ENCODE measurements at regions not wholly inside any gene's neighbourhood (a gene's known extent, or its start where the extent isn't known, plus 50 kb on each side); places are given as distances from the start of the nearest gene placed in this dataset.

- no peak for TF ChIP-seq MAFK (IDR thresholded peaks at IDR 0.05; ENCODE audit: low read depth, low read length)
- no peak for TF ChIP-seq TBP (IDR thresholded peaks at IDR 0.05; ENCODE audit: low read depth, low read length)
- no peak for TF ChIP-seq RBBP5 (IDR thresholded peaks at IDR 0.05; ENCODE audit: borderline replicate concordance, low read depth, low read length)
- no peak for TF ChIP-seq BACH1 (IDR thresholded peaks at IDR 0.05; ENCODE audit: low read length)
- TF ChIP-seq ATF2 (IDR thresholded peaks at IDR 0.05; ENCODE audit: low read length), result no peak
- TF ChIP-seq KDM4A (IDR thresholded peaks at IDR 0.05; ENCODE audit: low read depth, low read length, severe bottlenecking), result no peak
- TF ChIP-seq CTBP2 (IDR thresholded peaks at IDR 0.05; ENCODE audit: borderline replicate concordance, insufficient read depth, insufficient read length, low read length), result no peak
- no peak for TF ChIP-seq SAP30 (IDR thresholded peaks at IDR 0.05; ENCODE audit: insufficient read depth, insufficient replicate concordance, low read length)
- TF ChIP-seq NANOG (IDR thresholded peaks at IDR 0.05; ENCODE audit: insufficient read depth, low read depth, low read length, poor library complexity, severe bottlenecking), result no peak
- TF ChIP-seq TAF1 (IDR thresholded peaks at IDR 0.05; ENCODE audit: low read depth, low read length), result no peak
- no peak for TF ChIP-seq HDAC2 (IDR thresholded peaks at IDR 0.05; ENCODE audit: borderline replicate concordance in 1 of 2, low read depth in 2 of 2, low read length in 2 of 2)
- TF ChIP-seq PHF8 (conservative IDR thresholded peaks at IDR 0.05; ENCODE audit: low read depth, low read length), result no peak
- TF ChIP-seq FOSL1 (IDR thresholded peaks at IDR 0.05; ENCODE audit: insufficient read depth, low read depth, low read length), result no peak
- TF ChIP-seq MAX (IDR thresholded peaks at IDR 0.05), result no peak
- TF ChIP-seq RXRA (IDR thresholded peaks at IDR 0.05; ENCODE audit: insufficient read depth, low read depth, low read length), result no peak
- TF ChIP-seq CEBPB (IDR thresholded peaks at IDR 0.05; ENCODE audit: low read depth, low read length), result no peak
- TF ChIP-seq CHD1 (IDR thresholded peaks at IDR 0.05; ENCODE audit: low read depth, low read length), result no peak
- TF ChIP-seq CBX5 (IDR thresholded peaks at IDR 0.05; ENCODE audit: low read depth, low read length), result no peak
- TF ChIP-seq CHD2 (IDR thresholded peaks at IDR 0.05; ENCODE audit: low read length), result no peak
These were observed 484.9 kb downstream of the GPAM start (continued) for GRCh38 chr10:111698711-111699110.

Data from H1 (cell line).